OCI-LY3 (cell line): ENCODE measurements at regions not wholly inside any gene's neighbourhood (a gene's known extent, or its start where the extent isn't known, plus 50 kb on each side); places are given as distances from the start of the nearest gene placed in this dataset.

Experiments used
- H2AFZ ChIP-seq: fragments of 200-600, 300-600 bp; shearing (Covaris generic); 2 replicates; pipeline ENCODE4 v1.6.0; 2014; ENCODE audit warnings: antibody characterized with exemption, low read depth, low read length
- H3K27ac ChIP-seq: fragments of 200-600, 300-600 bp; sonication (generic); 2 replicates; pipeline ENCODE4 v1.5.1; 2014; ENCODE audit warnings: mild to moderate bottlenecking, low read length, moderate library complexity, mixed read lengths
- H3K27me3 ChIP-seq: fragments of 200-600, 300-600 bp; sonication (generic); 2 replicates; pipeline ENCODE4 v1.6.1; 2014; ENCODE audit warnings: low read depth, low read length, mixed read lengths
- H3K36me3 ChIP-seq: fragments of 200-600, 300-600 bp; sonication (generic); replicated peaks from 2 replicates; pipeline ENCODE3; 2014; ENCODE audit warnings: low read depth, low read length, mixed read lengths
- H3K4me1 ChIP-seq: fragments of 300-600, 200-600 bp; sonication (generic); 2 replicates; pipeline ENCODE4 v1.6.1; 2014; ENCODE audit warnings: low read length, mixed read lengths
- H3K4me2 ChIP-seq: fragments of 200-600, 300-600 bp; sonication (generic); 2 replicates; pipeline ENCODE4 v1.6.1; 2014; ENCODE audit warnings: low read length, mixed read lengths
- H3K4me3 ChIP-seq: fragments of 300-600, 200-600 bp; sonication (generic); 2 replicates; pipeline ENCODE4 v1.5.1; 2014; ENCODE audit warnings: antibody characterized with exemption, mild to moderate bottlenecking, low read length, moderate library complexity
- H3K79me2 ChIP-seq: fragments of 300-600, 200-600 bp; shearing (Covaris generic); 2 replicates; pipeline ENCODE4 v1.6.1; 2014; ENCODE audit warnings: mild to moderate bottlenecking, low read length, mixed read lengths
- H3K9ac ChIP-seq: fragments of 300-600, 200-600 bp; shearing (Covaris generic); 2 replicates; pipeline ENCODE4 v1.6.0; 2014; ENCODE audit warnings: mild to moderate bottlenecking, low read length, moderate library complexity
- H3K9me3 ChIP-seq: fragments of 200-600, 300-600 bp; shearing (Covaris generic); 2 replicates; pipeline ENCODE4 v1.6.1; 2014; ENCODE audit warnings: low read length, mixed read lengths; ENCODE audit not compliant: insufficient read depth
- H4K20me1 ChIP-seq: fragments of 200-600, 300-600 bp; sonication (generic); 2 replicates; pipeline ENCODE4 v1.6.1; 2016; ENCODE audit warnings: low read length, mixed read lengths; ENCODE audit not compliant: insufficient read depth
- EZH2phosphoT487 ChIP-seq: fragments of 200-600 bp; shearing (Covaris generic); IDR thresholded peaks from 2 replicates; pipeline ENCODE4 v1.6.1; 2018; ENCODE audit warnings: antibody characterized with exemption, mixed run types, low read depth
- TF ChIP-seq, protein P1 (sequence below): fragments of 200-600, 300-600 bp; sonication (generic); IDR thresholded peaks from 2 replicates; pipeline ENCODE4 v1.5.1; 2014; ENCODE audit warnings: antibody characterized with exemption, low read length, low read depth

DNA sequence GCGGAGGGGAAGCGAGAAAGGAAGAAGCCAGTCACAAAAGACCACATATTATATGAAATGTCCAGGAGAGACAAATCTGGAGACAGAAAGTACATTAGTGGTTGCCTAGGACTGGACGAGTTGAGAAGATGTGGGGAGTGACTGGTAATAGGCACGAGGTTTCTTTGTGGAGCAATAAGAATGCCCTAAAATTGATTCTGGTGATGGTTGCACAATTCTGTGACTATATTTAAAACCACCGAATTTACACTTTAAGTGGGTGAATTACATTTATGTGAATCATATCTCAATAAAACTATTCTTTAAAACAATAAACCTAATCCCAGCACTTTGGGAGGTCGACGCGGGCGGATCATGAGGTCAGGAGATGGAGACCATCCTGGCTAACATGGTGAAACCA is 63.1 kb downstream of the ZNF281 start:
- no peak for TF ChIP-seq EZH2phosphoT487
- TF ChIP-seq, protein P1, sequence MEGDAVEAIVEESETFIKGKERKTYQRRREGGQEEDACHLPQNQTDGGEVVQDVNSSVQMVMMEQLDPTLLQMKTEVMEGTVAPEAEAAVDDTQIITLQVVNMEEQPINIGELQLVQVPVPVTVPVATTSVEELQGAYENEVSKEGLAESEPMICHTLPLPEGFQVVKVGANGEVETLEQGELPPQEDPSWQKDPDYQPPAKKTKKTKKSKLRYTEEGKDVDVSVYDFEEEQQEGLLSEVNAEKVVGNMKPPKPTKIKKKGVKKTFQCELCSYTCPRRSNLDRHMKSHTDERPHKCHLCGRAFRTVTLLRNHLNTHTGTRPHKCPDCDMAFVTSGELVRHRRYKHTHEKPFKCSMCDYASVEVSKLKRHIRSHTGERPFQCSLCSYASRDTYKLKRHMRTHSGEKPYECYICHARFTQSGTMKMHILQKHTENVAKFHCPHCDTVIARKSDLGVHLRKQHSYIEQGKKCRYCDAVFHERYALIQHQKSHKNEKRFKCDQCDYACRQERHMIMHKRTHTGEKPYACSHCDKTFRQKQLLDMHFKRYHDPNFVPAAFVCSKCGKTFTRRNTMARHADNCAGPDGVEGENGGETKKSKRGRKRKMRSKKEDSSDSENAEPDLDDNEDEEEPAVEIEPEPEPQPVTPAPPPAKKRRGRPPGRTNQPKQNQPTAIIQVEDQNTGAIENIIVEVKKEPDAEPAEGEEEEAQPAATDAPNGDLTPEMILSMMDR = no peak
- Histone ChIP-seq H3K4me1 (peaks cover 4% of the 10 kb centered on the region), H3K79me2 (no peaks in the 10 kb centered on the region)

DNA sequence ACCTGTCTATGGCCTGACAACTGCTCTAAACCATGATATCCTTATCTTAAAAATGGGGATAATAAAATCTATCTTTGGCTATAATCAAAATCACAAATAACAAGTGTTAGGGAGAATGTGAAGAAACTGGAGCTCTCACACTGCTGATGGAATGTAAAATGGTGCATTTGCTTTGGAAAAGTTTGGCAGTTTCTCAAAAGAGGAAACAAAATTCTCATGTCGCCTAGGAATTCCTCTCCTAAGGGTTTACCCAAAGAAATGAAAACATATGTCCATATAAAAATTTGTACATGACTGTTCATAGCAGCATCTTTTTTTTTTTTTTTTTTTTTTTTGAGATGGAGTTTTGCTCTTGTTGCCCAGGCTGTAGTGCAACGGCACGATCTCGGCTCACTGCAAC is 64.3 kb downstream of the ZNF281 start:
- TF ChIP-seq EZH2phosphoT487 = no peak
- TF ChIP-seq, protein P1 = no peak
- Histone ChIP-seq H3K4me3 (no peak overlapping the region), H3K27ac (no peak overlapping the region), H3K4me2 (no peak overlapping the region), H3K36me3 (no peaks in the 10 kb centered on the region), H3K9me3 (no peaks in the 10 kb centered on the region), H3K9ac (no peak overlapping the region), H3K27me3 (no peaks in the 10 kb centered on the region), H2AFZ (no peak overlapping the region), H4K20me1 (no peaks in the 10 kb centered on the region), H3K79me2 (no peaks in the 10 kb centered on the region), H3K4me1 (no peaks in the 10 kb centered on the region)

More for the DNA sequence above, 63.1 kb downstream of the ZNF281 start:
- no peak overlapping the region for H2AFZ ChIP-seq
- H3K4me3 ChIP-seq = no peak overlapping the region
- no peak overlapping the region for H3K9ac ChIP-seq
- no peak overlapping the region for H3K4me2 ChIP-seq
- H3K27ac ChIP-seq = no peak overlapping the region
- no peaks in the 10 kb centered on the region for H4K20me1 ChIP-seq
- no peaks in the 10 kb centered on the region for H3K36me3 ChIP-seq
- no peaks in the 10 kb centered on the region for H3K9me3 ChIP-seq
- H3K27me3 ChIP-seq = no peaks in the 10 kb centered on the region

DNA sequence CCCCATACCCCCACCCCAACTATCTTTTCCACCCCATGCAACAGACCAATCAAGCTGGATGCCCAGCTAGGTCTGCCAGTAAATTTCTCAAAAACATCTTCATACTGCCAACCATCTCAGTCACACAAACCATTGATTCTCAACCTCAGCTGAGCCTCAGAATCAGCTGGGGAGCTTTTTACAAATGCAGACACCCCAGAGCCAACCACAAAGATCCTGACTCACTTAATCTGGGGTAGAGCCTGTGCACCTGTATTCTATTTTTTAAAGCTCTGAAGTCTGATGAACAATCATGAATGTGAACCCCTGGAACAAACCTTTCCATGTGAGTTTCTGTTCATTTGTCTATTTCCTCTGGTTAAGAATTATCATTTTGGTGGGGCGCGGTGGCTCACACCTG is 66.0 kb downstream of the ZNF281 start:
- H3K9ac ChIP-seq = no peak overlapping the region
- H3K36me3 ChIP-seq = no peaks in the 10 kb centered on the region
- H3K79me2 ChIP-seq = no peaks in the 10 kb centered on the region
- no peak for TF ChIP-seq EZH2phosphoT487
- TF ChIP-seq, protein P1 = no peak
- H2AFZ ChIP-seq = no peak overlapping the region
- H3K4me2 ChIP-seq = no peak overlapping the region
- H3K27ac ChIP-seq = no peak overlapping the region
- no peaks in the 10 kb centered on the region for H3K9me3 ChIP-seq
- no peaks in the 10 kb centered on the region for H3K27me3 ChIP-seq
- H3K4me3 ChIP-seq = no peak overlapping the region
- H4K20me1 ChIP-seq = no peaks in the 10 kb centered on the region
- no peaks in the 10 kb centered on the region for H3K4me1 ChIP-seq

DNA sequence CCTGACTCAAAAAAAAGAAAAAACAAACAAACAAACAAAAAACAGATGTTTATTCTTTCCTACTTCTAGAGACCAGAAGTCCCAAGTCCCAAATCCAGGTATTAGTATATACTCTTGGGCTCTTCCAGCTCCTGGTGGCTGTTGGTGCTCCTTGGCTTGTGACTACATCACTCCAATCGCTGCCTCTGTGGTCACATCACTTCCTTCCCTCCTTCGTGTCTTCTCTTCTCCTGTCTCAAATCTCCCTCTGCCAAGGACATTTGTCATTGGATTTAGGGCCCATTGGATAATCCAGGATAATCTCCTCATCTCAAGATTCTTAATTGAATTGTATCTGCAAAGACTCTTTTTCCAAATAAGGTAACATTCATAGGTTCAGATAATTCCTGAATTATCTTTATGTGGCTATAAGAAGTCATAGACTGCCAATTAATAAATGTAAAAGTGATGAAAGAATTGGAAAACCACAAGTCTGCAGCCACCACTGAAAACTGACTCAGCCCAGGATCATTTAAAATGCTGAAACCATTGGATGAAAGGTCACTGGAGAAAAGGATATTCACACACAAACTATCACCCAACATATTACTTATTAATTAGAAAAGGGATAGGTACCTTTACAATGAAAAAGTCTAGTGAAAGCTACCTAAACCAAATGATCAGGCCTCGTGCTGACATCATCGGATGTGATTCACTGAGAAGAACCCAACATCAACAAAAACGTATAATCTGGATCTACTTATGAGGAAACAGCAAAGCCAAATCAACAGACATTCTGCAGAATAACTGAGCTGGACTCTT is 67.1 kb downstream of the ZNF281 start:
- Histone ChIP-seq H3K4me1 (no peaks in the 10 kb centered on the region), H3K9me3 (no peaks in the 10 kb centered on the region), H3K27ac (no peak overlapping the region), H3K9ac (no peak overlapping the region), H3K27me3 (no peaks in the 10 kb centered on the region), H4K20me1 (no peaks in the 10 kb centered on the region), H3K4me2 (no peak overlapping the region), H3K36me3 (no peaks in the 10 kb centered on the region), H3K4me3 (no peak overlapping the region), H2AFZ (no peak overlapping the region), H3K79me2 (no peaks in the 10 kb centered on the region)
- TF ChIP-seq, protein P1 = no peak
- TF ChIP-seq EZH2phosphoT487 = no peak
